Stomach smooth muscle (tissue), 2 donors: ENCODE measurements at regions not wholly inside any gene's neighbourhood (a gene's known extent, or its start where the extent isn't known, plus 50 kb on each side); places are given as distances from the start of the nearest gene placed in this dataset.
"Not testable (repeated sequence)": the region's sequence is repeated elsewhere in the genome, so short reads cannot be mapped to it uniquely, and the experiment has no call there.

Experiments used
- H3K27ac ChIP-seq: one replicate; pipeline ENCODE4 v1.7.0; 2013; ENCODE audit warnings: mild to moderate bottlenecking, low read length, inconsistent platforms
- H3K27me3 ChIP-seq, 2 donors: one replicate each; pipeline ENCODE4 v1.7.0; 2013; ENCODE audit warnings: low read length in 2 of 2; ENCODE audit not compliant: insufficient read depth in 2 of 2, control insufficient read depth in 1 of 2
- H3K36me3 ChIP-seq, 2 donors: one replicate each; pipeline ENCODE4 v1.7.0; 2013; ENCODE audit warnings: low read length in 2 of 2; ENCODE audit not compliant: control insufficient read depth in 2 of 2, insufficient read depth in 2 of 2
- H3K4me1 ChIP-seq: one replicate; pipeline ENCODE4 v1.7.0; 2013; ENCODE audit warnings: low read length; ENCODE audit not compliant: control insufficient read depth, insufficient read depth
- H3K4me3 ChIP-seq, 2 donors: one replicate each; pipeline ENCODE4 v1.7.0; 2013; ENCODE audit warnings: low read length in 2 of 2
- H3K9ac ChIP-seq, 2 donors: one replicate each; pipeline ENCODE4 v1.7.0; 2013; ENCODE audit warnings: low read length in 2 of 2, mild to moderate bottlenecking in 1 of 2
- H3K9me3 ChIP-seq, 2 donors: one replicate each; pipeline ENCODE4 v1.7.0; 2013; ENCODE audit warnings: low read length in 2 of 2; ENCODE audit not compliant: control insufficient read depth in 2 of 2
- donor health status: healthy.
- donor health status: Pancreatic carcinoma.

DNA sequence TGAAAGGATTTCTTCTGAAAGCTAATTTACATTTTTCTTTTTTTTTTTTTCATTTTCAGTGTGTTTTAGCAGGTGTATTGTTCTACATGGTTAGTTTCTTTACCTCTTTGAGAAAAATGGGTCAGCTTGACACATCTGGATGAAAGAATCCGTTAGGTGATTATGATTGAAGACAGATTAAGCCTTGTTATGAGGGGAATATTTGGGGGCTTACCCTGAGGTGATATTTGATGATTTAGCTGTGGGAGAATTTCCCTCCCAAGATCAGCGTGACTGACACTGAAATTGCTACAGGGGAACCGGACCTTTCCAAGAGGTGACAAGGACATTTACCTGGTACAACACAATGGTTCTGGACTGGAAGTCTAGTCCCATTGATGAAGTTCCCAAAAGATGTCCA is 147.5 kb downstream of the NFKBIZ start:
- H3K4me1 ChIP-seq, result no peaks in the 10 kb centered on the region

DNA sequence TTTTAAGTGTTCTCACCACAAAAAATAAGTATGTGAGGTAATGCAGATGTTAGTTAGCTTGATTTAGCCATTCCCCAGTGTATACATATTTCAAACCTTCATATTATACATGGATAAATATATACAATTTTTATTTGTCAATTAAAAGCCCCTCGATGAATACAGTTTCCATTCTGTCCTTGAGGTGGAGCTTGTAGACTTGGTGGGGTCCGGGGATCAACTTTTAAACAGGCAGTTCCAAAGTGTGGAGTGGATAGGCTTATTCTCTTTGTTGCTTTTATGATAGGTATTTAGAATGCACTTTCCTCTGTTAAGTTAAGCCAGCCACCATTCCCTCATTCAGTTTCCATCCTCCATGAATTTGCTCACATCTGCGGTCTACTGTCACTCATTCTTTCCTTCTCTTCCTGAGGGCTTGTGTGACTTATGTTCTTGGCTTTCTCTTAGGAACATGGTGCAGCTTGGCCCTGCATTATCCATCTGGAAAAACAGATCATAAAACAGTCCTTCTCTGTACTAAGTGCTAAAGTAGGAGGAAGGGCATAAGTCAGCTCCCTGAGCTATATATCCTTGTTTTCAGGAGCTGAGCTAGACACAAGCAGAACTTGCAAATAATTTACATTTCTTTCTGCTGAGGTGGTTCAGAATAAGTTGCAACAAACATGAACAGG is 149.1 kb downstream of the NFKBIZ start:
- Histone ChIP-seq H3K27ac (no peak overlapping the region), H3K9ac (no peak overlapping the region), H3K4me1 (no peaks in the 10 kb centered on the region), H3K36me3 (no peaks in the 10 kb centered on the region), H3K27me3 (no peaks in the 10 kb centered on the region), H3K4me3 (no peak overlapping the region), H3K9me3 (no peaks in the 10 kb centered on the region)

More for the DNA sequence above, 147.5 kb downstream of the NFKBIZ start:
- H3K9me3 ChIP-seq, result no peaks in the 10 kb centered on the region
- no peaks in the 10 kb centered on the region for H3K27me3 ChIP-seq
- H3K4me3 ChIP-seq, result no peak overlapping the region
- no peak overlapping the region for H3K9ac ChIP-seq
- no peak overlapping the region for H3K27ac ChIP-seq
- no peaks in the 10 kb centered on the region for H3K36me3 ChIP-seq

GRCh38 chr3:101999177-101999779 is 150.0 kb downstream of the NFKBIZ start:
- no peak overlapping the region for H3K27ac ChIP-seq
- no peaks in the 10 kb centered on the region for H3K4me1 ChIP-seq
- no peaks in the 10 kb centered on the region for H3K36me3 ChIP-seq
- H3K9me3 ChIP-seq, result no peaks in the 10 kb centered on the region
- no peak overlapping the region for H3K4me3 ChIP-seq
- H3K27me3 ChIP-seq, result no peaks in the 10 kb centered on the region
- no peak overlapping the region for H3K9ac ChIP-seq

- Histone ChIP-seq H3K36me3 (no peaks in the 10 kb centered on the region), H3K27ac (no peak overlapping the region), H3K9ac (no peak overlapping the region), H3K4me3 (no peak overlapping the region), H3K27me3 (no peaks in the 10 kb centered on the region), H3K9me3 (no peaks in the 10 kb centered on the region), H3K4me1 (no peaks in the 10 kb centered on the region)
Measured at GRCh38 chr3:102000620-102001209, 151.4 kb downstream of the NFKBIZ start.

- Histone ChIP-seq H3K9me3 (no peaks in the 10 kb centered on the region), H3K27ac (no peak overlapping the region), H3K4me1 (no peaks in the 10 kb centered on the region)
Measured at GRCh38 chr3:102002056-102002455, 152.7 kb downstream of the NFKBIZ start.

GRCh38 chr3:102004561-102004960 is 155.2 kb downstream of the NFKBIZ start:
- H3K36me3 ChIP-seq, result no peaks in the 10 kb centered on the region
- H3K4me1 ChIP-seq, result no peaks in the 10 kb centered on the region
- no peaks in the 10 kb centered on the region for H3K9me3 ChIP-seq
- no peak overlapping the region for H3K4me3 ChIP-seq
- H3K9ac ChIP-seq, result no peak overlapping the region
- no peaks in the 10 kb centered on the region for H3K27me3 ChIP-seq
- H3K27ac ChIP-seq, result no peak overlapping the region

More at GRCh38 chr3:102002056-102002455, 152.7 kb downstream of the NFKBIZ start:
- H3K9ac ChIP-seq, result no peak overlapping the region
- no peaks in the 10 kb centered on the region for H3K27me3 ChIP-seq
- no peaks in the 10 kb centered on the region for H3K36me3 ChIP-seq
- H3K4me3 ChIP-seq, result no peak overlapping the region

DNA sequence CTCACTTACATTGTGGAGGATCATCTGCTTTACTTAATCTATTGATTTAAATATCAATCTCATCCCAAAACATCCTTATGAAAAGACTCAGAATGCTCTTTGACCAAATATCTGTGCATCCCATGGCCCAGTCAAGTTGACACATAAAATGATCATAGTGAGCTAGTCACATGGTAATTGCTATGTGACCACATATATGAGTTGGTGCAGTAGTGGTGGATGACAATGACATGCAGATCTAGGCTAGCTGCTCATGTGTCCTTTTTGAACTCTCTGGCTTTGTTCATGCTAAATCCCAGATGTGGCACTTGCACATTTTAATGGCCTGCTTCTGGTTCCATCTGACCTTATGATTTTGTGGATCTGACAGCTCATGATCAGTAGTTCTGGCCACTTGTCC is 156.2 kb downstream of the NFKBIZ start:
- Histone ChIP-seq H3K4me3 (no peak overlapping the region), H3K36me3 (no peaks in the 10 kb centered on the region), H3K9ac (no peak overlapping the region), H3K4me1 (no peaks in the 10 kb centered on the region), H3K9me3 (no peaks in the 10 kb centered on the region), H3K27ac (no peak overlapping the region), H3K27me3 (no peaks in the 10 kb centered on the region)

GRCh38 chr3:102006812-102007485 is 157.6 kb downstream of the NFKBIZ start:
- Histone ChIP-seq H3K4me1 (no peaks in the 10 kb centered on the region), H3K9me3 (no peaks in the 10 kb centered on the region), H3K27me3 (no peaks in the 10 kb centered on the region), H3K9ac (no peak overlapping the region), H3K27ac (no peak overlapping the region), H3K4me3 (no peak overlapping the region), H3K36me3 (no peaks in the 10 kb centered on the region)

DNA sequence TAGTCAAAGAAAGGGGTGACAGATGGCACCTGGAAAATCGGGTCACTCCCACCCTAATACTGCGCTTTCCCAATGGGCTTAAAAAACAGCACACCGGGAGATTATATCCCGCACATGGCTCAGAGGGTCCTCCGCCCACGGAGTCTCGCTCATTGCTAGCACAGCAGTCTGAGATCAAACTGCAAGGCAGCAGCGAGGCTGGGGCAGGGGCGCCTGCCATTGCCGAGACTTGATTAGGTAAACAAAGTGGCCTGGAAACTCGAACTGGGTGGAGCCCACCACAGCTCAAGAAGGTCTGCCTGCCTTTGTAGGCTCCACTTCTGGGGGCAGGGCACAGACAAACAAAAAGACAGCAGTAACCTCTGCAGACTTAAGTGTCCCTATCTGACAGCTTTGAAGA is 159.1 kb downstream of the NFKBIZ start:
- not testable (repeated sequence) for H3K4me1 ChIP-seq, H3K36me3 ChIP-seq, H3K27ac ChIP-seq, H3K9ac ChIP-seq, H3K27me3 ChIP-seq, H3K9me3 ChIP-seq, H3K4me3 ChIP-seq

- no peak overlapping the region for H3K27ac ChIP-seq
- H3K4me3 ChIP-seq, result no peak overlapping the region
- H3K9me3 ChIP-seq, result no peaks in the 10 kb centered on the region
- no peaks in the 10 kb centered on the region for H3K27me3 ChIP-seq
- H3K36me3 ChIP-seq, result no peaks in the 10 kb centered on the region
- no peak overlapping the region for H3K9ac ChIP-seq
- H3K4me1 ChIP-seq, result no peaks in the 10 kb centered on the region
Measured at GRCh38 chr3:102016417-102016816, 167.1 kb downstream of the NFKBIZ start.
